Mammary epithelial cell (primary cell): ENCODE measurements at regions not wholly inside any gene's neighbourhood (a gene's known extent, or its start where the extent isn't known, plus 50 kb on each side); places are given as distances from the start of the nearest gene placed in this dataset.
"Not testable (repeated sequence)": the region's sequence is repeated elsewhere in the genome, so short reads cannot be mapped to it uniquely, and the experiment has no call there.

Source experiments
- CTCF ChIP-seq, 2 donors: IDR thresholded peaks in 1 of 2; conservative IDR thresholded peaks in 1 of 2; 2 replicates each; pipeline ENCODE4 v1.5.1; 2011 to 2012; ENCODE audit warnings: inconsistent platforms in 2 of 2, low read length in 2 of 2, mild to moderate bottlenecking in 2 of 2, control low read depth in 1 of 2, low read depth in 1 of 2; ENCODE audit not compliant: insufficient read depth in 1 of 2; ENCODE audit errors: extremely low read depth in 1 of 2
- EZH2 ChIP-seq: IDR thresholded peaks from 2 replicates; pipeline ENCODE4 v1.6.1; 2012; ENCODE audit warnings: low read length, inconsistent platforms, borderline replicate concordance

GRCh38 chr21:6474250-6474968 is 4047.0 kb upstream of the TPTE start:
- not testable (repeated sequence) for TF ChIP-seq CTCF (conservative IDR thresholded peaks at IDR 0.05 in 1 of 2, IDR thresholded peaks at IDR 0.05 in 1 of 2; ENCODE audit: extremely low read depth in 1 of 2, insufficient read depth in 1 of 2, low read depth in 1 of 2, low read length in 2 of 2); EZH2
